ENCODE measurements at regions not wholly inside any gene's neighbourhood (a gene's known extent, or its start where the extent isn't known, plus 50 kb on each side); places are given as distances from the start of the nearest gene placed in this dataset.
"Not testable (repeated sequence)": the region's sequence is repeated elsewhere in the genome, so short reads cannot be mapped to it uniquely, and the experiment has no call there.

DNA sequence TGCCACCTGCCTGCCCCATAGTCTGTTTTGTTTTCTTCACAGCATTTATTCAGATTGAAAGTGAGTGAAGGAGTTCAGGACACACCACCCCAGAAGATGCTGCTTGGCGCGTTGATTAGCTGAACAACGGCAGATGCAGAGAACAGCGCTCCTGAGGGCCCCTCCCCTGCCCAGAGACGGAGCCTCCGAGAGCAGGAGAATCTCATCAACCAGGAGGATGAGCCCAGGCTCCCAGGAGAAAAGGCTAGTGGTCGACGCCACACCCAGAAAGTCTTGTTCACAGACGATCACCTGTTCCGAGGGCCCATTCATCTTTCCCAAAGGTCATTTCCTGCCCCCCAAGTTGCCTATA is 180.4 kb upstream of the PPP1R26 start:
- no peak for DNase-seq

DNA sequence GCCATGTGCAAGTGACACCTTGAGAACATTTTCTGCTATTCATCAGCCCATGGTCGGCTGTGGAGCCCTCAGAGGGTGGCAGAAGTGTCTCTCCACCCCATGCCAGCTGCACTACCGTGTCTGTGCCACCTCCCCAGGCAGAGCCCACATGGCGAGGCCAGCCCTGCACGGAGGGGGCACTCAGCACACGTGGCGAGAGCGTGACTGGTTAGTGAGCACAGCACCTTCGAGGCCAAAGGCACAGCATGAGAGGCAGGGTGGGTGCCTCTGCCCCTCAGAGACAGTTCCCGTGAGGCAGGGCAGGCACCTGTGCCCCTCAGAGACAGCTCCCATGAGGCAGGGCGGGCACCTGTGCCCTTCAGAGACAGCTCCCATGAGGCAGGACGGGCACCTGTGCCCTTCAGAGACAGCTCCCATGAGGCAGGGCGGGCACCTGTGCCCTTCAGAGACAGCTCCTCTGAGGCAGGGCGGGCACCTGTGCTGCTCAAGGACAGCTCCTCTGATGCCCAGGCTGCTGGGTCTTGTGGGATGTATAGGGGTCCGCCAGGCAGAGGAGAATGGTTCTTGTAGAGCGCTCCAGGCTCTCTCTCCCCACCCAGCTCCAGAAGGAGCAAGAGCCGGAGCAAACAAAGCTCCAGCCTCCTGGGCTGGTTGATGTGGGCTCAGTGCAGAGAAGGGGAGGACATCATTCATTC is 179.8 kb upstream of the PPP1R26 start:
- no peak for DNase-seq

DNA sequence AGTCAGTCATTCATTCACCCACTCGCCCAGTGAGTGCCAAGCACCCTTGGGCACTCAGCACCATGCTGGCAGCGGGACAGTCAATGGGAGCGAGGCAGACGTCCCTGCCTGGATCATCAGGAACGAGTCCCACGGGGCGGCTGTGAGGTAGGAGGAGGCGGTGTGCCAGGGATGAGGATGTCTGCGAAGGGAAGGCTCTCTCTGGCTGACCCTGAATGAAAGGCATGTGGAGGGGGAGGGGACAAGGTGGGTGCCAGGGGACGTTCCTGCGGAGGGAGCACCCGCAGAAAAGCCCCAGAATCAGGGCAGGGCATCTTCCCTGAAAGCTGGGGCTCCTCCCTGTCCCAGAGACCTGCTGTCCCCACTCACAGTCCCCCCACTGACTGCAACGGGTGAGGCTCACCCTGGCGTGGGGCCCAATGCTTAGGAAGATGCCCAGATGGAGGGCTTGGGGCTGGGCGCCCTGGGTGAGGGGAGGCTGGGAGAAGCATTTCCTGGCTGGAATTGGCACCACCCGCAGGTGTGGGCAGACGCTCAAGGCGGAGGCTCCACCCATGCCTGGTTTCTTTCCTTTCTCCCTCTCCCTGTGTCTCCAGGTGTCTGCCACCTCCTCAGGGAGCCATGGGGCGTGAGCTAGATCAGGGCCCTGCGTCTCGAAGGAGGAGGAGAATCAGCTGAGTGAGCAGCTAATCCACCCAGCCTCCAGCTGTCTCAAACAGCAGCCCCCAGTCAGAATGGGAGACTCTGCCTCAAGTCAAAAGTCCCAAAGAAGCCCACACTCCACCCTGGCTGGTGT is 179.0 kb upstream of the PPP1R26 start:
- DNase-seq: no peak

DNA sequence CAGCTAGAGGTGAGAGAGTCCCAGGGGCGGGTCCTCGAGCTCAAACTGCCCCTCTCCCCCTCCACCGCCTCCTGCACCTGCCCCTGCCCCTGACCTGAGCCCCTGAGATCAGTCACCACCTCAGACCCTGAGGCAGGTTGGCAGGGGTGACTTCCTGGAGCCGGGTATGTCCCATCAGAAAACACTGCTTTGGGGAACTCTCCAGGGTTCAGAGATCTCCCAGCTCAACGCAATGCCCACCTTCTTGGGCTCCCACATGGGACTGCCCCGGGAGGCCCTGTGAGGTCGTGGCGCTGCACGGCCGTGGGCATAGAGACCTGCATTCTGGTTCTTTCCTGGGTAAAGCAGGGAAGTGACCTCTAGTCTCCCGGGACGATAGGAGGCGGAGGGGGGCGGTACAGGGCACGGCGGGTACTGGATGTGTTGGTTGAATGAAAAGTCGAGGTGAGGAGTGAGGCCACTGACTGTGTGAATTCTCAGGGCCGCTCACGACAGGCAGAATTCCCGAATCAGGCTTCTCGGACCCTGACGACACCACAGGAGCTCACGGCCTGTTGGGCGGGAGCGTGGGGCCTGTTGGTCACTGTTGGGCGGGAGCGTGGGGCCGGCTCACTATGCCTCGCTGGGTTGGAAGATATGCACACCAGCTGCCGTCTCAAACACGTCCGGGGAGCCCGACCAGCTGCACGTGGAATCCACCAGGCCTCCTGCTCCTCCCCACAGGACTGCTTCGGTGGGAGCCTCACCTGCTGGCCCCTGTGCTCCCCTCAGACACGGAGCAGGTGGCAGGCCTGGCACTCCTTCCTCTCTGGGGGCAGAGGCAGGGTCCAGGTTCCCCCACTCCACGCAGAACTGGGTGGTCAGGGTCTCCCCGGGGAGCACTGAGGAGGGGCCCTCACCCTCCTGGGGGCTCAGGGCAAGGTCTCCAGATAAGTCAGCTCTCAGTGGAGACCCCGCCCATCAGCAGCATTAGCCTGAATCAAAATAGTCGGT is 178.0 kb upstream of the PPP1R26 start:
- DNase-seq: no peak

DNA sequence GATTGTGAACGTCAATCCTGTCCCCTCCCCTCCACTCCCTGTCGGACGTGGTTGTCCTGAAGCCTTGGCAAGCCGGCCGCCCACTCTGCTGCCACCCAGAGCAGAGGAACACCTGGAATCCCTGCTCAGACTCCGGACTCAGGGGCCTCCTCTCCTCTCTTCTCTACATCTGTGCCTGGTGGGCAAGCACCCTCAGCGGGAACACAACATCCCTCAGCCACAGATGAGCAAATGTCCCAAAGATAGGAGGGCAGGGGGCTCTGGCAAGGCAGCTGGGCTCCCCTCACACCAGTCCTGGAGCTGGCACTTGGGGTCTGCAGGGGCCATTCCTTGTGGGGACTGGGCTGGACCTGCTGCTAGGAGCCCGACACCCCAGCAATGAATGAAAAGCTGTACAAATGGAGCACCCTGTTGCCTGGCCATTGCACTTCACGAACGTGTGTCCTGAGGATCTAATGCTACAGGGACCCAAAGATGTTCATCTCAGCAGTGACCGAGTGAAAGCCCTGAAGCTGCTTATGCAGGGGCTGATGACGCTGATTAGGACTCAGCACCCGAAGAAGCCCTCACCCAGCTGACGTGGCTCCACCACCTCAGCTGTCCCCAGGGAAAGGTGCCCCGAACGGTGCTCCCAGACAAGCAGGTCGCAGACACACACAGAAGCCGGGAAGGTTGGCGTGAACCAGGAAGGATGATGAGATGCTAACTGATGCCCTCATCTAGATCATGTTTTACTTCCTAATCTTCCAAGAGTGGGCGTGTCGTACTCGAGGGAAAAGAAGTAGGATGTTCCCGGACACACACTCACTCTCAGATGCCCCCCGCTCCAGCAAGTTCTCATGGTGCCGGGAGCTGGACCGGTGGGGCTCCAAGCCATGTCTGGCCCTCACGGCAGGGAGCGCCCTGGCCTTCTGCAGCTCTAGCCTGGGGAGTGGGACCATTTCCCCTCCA is 177.0 kb upstream of the PPP1R26 start:
- no peak for DNase-seq

DNA sequence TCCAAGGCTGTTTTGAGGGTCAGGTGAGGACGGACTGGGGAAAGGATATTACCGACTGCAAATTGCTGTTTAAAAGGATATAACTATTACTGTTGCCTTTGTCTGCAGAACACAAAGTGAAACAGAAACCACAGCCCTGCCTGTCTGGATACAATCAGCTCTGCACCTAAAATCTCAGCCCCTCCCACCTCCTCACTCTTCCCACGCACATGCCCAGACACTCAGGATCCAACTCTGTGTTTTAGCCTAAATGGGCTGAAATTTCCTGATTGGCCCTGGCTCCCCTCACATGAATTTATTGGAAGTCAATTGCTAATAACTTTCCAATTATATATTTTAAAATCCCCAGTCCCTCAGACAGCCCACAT is 176.3 kb upstream of the PPP1R26 start:
- no peak for DNase-seq

DNA sequence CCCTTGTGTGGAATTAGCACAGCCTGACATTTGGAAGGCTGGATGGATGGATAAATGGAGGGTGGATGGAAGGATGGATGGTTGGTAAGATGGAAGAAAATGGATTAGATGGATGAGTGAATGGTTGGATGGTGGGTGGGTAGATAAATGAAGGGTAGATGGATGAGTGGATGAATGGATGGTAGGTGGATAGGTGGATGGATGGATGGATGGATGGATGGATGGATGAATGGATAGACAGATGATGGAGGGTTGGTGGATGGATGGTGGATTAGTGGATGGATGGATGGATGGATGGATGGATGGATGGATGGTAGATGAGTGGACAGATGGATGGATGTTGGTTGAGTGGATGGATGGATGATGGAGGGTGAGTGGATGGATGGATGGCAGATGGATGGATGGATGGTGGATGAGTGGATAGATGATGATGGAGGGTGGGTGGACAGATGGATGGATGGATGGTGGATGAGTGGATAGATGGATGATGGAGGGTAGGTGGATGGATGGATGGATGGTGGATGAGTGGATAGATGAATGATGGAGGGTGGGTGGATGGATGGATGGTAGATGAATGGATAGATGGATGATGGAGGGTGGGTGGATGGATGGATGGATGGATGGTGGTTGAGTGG is 175.6 kb upstream of the PPP1R26 start:
- DNase-seq: no peak

DNA sequence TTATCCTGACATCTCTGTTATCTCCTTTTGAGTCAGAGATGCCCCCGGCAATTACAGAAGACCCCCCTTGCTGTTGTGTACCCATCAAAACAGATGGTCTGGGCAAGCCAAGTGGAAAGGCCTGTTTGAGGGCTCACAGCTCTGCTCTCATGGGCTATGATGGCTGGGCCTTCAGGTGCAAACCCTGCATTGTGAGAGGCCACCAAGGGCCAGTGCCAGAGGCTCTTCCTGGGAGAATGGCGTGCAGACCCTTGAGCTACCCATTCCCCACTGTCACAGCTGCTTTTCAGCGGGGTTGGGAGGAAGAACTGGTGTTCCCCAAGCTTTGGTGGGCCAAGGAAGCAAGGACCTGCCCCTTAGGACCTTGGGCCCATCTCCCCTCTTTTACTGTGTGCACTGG is 174.7 kb upstream of the PPP1R26 start:
- DNase-seq: no peak

DNA sequence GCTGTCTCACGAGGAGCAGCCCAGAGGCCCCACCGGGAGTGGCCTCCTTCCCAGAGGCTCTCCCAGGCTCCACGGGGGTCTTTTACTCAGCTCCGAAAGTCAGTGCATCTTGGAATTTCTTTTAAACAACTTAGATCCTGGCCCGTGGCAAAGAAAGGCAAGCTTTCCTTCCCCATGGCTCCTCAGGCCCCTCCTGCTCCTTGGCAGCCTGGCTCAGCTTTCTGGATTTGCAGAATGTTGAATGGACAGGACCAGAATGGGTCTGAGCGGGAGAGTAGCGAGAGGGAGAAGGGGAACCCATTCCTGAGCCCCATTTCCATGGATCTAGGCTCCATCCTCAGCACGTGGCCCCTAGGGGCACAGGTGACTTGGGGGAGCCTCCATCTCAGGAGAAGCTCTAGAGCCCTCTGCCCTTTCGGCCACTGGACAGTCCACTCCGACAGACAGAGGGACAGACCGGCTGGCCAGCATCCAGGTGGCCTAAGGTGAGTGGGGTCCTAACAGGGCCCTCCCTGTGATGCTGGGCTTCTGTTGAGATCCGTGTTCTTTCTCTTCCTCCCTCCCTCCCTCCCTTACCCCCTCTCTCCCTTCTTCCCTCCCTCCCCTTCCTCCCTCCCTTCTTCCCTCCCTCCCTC is 173.9 kb upstream of the PPP1R26 start:
- no peak for DNase-seq

DNA sequence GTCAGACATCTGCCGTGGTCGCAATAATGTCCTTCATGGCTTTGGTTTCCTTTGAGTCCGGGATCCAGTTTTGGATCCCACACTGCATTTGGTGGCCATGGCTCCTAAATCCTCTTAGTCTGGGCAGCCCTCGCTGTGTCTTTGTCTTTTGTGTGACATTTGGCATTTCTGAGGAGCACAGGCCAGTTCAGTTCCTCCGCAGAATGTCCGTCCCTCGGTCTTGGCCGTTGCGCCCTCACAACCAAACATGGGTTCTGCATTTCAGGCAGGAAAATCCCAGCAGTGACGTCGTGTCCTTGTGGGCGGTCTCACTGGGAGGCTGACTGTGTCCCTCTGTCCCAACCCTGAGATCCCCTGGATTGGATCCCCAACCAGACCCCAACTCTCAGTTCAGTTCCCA is 172.9 kb upstream of the PPP1R26 start:
- DNase-seq: no peak

DNA sequence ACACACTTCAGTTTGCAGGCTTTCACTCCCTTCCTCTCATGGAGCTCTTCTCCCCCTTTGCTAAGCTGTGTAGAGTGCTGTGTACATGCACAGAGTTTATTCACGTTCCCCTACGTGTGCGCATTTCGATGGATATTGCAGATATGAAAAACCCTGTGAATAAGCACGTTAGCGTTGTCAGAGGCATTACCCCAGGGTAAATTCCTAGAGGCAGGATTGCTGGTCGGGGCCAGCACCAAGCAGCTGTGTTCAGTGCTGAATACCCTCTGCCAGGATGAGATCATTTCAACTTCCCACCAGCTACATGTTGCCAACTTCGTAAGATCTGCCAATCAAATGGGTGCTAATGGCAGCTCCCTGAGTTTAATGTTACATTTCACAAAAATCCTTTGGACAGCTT is 172.3 kb upstream of the PPP1R26 start:
- DNase-seq: no peak

DNA sequence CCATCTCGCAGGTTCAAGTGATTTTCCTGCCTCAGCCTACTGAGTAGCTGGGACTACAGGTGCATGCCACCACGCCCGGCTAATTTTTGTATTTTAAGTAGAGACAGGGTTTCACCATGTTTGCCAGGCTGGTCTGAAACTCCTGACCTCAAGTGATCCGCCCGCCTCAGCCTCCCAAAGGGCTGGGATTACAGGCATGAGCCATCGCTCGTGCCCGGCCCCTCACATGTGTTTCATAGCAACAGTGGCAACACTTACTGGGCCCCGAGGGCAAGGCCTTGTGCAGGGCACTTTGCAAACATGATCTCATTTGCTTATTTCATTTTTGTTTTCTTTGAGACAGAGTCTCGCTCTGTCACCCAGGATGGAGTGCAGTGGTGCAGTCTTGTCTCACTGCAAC is 171.7 kb upstream of the PPP1R26 start:
- not testable (repeated sequence) for DNase-seq

DNA sequence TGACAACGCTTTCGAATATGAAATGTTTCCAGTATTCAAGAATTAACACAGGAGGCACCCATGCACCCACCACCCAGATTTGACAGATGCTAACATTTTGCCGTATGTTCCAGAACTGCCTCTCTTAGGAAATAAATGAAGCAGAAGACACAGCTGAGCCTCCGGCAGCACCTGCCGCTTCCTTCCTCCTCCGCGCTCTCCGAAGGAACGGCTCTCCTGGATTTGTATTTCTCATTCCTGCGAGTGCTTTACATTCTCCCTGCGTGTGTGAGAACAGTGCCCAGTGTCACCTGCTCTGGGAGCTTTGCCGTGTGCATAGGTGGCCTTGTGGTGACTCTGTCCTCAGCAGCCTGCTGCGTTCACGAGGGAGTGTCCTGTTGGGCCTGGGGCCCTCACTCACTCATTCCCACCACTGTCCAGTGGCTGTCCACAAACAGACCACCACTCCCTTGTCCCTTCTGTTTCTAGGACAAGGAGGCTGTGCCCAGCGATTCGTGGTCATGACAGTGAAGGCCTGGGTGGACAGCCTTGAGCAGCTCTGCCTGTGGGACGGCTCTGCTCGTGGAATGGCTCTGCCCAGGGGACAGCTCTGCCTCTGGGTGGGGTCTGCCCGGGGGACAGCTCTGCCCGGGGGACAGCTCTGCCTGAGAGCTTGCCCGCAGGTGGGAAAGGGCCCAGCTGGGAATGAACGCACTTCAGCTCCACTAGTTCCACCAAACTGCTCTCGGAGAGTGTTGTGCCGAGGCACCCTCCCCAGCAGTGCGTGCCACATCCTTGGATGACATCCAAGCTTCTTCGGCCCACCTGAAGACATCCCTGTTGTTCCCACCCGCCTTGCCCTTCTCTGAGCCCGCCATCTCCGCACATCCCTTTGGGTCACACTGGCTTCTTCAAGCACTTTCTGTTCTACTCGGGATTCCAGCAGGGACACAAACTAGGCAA is 170.5 kb upstream of the PPP1R26 start:
- no peak for DNase-seq

DNA sequence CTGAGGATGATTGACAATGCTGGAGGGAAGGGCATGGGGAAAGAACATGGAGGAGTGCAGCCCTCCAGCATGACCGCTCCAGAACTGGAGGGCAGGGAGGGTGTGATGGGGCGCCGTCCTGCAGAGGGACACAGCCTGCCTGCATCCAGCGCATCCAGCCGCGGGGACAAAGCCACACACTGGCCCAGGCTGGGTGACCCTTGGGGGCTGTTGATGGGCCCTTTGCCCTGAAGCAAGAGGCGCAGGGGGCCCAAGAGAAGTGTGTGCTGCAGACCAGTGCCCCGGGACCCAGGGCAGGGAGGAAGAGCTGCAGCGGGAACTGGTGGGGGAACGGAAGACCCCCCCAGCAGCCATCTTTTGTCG is 169.8 kb upstream of the PPP1R26 start:
- no peak for DNase-seq

DNA sequence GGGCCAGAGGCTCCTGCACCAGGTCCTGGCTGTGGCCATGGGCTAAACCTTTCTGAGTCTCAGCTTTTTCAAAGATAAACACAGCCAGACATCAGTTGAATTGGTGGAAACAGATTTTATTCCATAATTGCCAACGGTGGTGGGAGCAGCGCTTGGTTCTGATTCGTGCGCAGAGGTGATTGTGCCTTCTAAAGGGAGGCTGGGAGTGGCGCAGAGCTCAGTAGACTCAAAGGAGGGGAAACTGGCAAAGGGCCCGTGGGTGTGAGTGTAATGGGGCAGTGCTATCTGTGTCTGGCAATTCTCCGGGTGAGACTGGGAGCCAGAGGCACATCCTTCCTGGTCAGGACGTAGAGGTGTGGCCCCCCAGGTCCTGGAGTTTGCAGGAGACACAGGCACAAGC is 169.4 kb upstream of the PPP1R26 start:
- DNase-seq: no peak

DNA sequence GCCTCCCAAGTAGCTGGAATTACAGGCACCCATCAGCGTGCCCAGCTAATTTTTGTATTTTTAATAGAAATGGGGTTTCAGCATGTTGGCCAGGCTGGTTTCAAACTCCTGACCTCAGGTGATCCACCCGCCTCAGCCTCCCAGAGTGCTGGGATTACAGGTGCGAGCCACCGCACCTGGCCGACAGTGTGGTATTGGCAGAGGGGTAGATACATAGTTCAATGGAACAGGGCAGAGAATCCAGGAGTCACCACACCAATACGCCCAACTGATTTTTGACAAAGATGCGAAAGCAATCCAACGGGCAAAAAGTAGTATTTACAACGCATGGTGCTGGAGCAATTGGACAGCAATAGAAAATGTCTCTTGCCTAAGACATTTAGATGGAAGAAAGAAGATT is 164.0 kb upstream of the PPP1R26 start:
- DNase-seq: no peak

DNA sequence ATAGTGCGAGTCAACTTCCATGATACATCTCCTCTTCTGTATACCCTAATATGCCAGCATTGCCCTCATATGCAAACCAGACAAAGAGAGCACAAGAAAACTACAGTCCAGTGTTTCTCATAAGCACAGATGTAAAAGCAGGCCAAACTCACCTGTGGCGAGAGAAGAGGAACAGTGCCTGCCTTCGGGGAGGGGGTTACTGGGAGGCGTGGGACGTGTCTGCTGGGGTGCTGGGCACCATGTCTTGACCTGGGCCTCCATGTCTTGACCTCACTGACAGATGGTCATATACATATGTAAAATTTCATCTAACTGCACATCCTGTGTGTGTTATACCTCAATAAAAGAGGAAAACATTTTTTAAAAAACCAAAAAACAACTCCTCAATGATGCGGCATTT is 159.3 kb upstream of the PPP1R26 start:
- DNase-seq: no peak

DNA sequence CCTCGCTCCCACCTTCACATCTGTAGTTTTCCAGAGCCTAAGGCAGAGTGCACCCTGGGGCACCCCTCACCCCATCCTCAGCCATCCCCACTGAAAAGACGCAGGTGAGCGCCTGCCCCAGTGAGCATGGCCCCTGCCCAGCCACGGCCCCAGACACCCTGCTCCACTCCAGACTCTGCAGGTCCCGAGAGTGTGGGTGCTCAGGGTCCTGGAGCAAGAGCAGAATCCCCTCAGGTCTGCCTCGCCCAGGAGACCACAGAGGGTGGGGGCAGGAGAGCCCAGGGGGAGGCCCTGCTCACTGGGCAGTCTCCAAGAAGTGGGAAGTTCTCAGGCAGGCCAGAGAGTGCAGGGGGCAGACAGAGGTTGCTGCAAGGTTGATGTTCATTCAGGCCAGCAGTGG is 158.6 kb upstream of the PPP1R26 start:
- no peak for DNase-seq

DNA sequence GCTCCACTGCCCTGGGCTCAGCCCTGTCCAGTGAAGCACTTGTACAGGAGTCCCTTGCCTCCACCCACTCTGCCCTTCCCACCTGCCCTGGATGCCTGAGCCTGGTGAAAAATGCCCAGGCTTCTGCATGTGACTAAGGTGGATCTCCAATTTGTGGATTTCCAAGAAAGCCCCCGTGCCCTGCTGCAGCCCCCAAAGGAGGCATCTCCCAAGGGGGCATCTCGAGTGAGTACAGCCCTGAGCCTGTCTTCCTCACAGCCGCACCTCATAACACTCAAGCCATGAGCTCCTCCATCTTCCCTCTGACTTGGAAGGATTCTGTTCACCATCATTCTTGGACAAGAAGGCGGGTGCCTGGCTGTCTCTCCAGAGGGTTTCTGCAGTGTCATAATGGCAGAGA is 158.0 kb upstream of the PPP1R26 start:
- no peak for DNase-seq

DNA sequence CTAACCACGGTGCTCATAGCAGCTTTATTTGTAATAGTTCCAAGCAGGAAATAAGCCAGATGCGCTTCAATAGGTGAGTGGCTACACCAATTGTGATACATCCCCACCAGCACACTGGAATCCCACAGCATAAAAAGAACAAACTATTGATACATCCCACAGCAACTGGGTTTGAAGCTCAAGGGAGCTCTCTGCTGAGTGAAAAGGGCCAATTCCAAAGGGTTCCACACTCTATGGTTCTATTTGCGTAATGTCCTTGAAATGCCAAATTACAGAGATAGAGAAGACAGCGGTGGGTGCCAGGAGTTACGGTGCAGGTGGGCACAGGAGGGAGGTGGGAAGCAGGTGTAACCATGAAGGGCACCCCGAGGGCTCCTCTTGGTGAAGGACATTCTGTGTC is 155.3 kb upstream of the PPP1R26 start:
- no peak for DNase-seq

All from NCI-H1930 (cell line).